ENCODE measurements at regions not wholly inside any gene's neighbourhood (a gene's known extent, or its start where the extent isn't known, plus 50 kb on each side); places are given as distances from the start of the nearest gene placed in this dataset.
"Not testable (repeated sequence)": the region's sequence is repeated elsewhere in the genome, so short reads cannot be mapped to it uniquely, and the experiment has no call there.

- no peak for TF ChIP-seq CTCF (IDR thresholded peaks at IDR 0.05; ENCODE audit: low read length)
- TF ChIP-seq EZH2 (IDR thresholded peaks at IDR 0.05; ENCODE audit: borderline replicate concordance, low read length) = no peak
- Histone ChIP-seq H3F3A (ENCODE audit: insufficient read depth, low read length) (no peaks in the 10 kb centered on the region), H3K4me3 (ENCODE audit: low read depth, low read length, poor library complexity, severe bottlenecking) (no peak overlapping the region), H3K79me2 (ENCODE audit: insufficient read depth, low read length) (no peaks in the 10 kb centered on the region), H3K9me3 (ENCODE audit: low read length) (peaks cover 3% of the 10 kb centered on the region; the same call in 1 of the 2 replicates), H3K36me3 (ENCODE audit: insufficient read depth, low read length) (no peaks in the 10 kb centered on the region), H3K4me2 (ENCODE audit: low read length) (no peak overlapping the region), H3K4me1 (ENCODE audit: insufficient read depth, low read length, severe bottlenecking) (no peaks in the 10 kb centered on the region), H3K9ac (ENCODE audit: low read length) (no peak overlapping the region), H2AFZ (ENCODE audit: low read length) (no peak overlapping the region), H4K20me1 (ENCODE audit: insufficient read depth, low read length) (no peaks in the 10 kb centered on the region), H3K9me2 (ENCODE audit: low read depth, low read length) (no peaks in the 10 kb centered on the region), H3K27ac (ENCODE audit: low read depth, low read length, poor library complexity, severe bottlenecking) (no peak overlapping the region), H3K27me3 (ENCODE audit: insufficient read depth, low read length) (no peaks in the 10 kb centered on the region)
Observed at GRCh38 chr2:184162426-184162825, 435.9 kb upstream of the ZNF804A start.

GRCh38 chr2:184168823-184169222 is 429.5 kb upstream of the ZNF804A start:
- H3K9me3 ChIP-seq (ENCODE audit: low read length); H3K4me1 ChIP-seq (ENCODE audit: insufficient read depth, low read length, severe bottlenecking); H3K27ac ChIP-seq (ENCODE audit: low read depth, low read length, poor library complexity, severe bottlenecking); H3K9me2 ChIP-seq (ENCODE audit: low read depth, low read length); H3K36me3 ChIP-seq (ENCODE audit: insufficient read depth, low read length); H2AFZ ChIP-seq (ENCODE audit: low read length); H3K27me3 ChIP-seq (ENCODE audit: insufficient read depth, low read length); H3K4me3 ChIP-seq (ENCODE audit: low read depth, low read length, poor library complexity, severe bottlenecking); H3K4me2 ChIP-seq (ENCODE audit: low read length); H3K9ac ChIP-seq (ENCODE audit: low read length); H3K79me2 ChIP-seq (ENCODE audit: insufficient read depth, low read length); H4K20me1 ChIP-seq (ENCODE audit: insufficient read depth, low read length); H3F3A ChIP-seq (ENCODE audit: insufficient read depth, low read length): not testable (repeated sequence)

GRCh38 chr2:184169366-184169765 is 429.0 kb upstream of the ZNF804A start:
- Histone ChIP-seq H3K36me3 (ENCODE audit: insufficient read depth, low read length) (no peaks in the 10 kb centered on the region), H3F3A (ENCODE audit: insufficient read depth, low read length) (no peaks in the 10 kb centered on the region), H4K20me1 (ENCODE audit: insufficient read depth, low read length) (no peaks in the 10 kb centered on the region), H3K27me3 (ENCODE audit: insufficient read depth, low read length) (no peaks in the 10 kb centered on the region), H3K4me1 (ENCODE audit: insufficient read depth, low read length, severe bottlenecking) (no peaks in the 10 kb centered on the region), H3K79me2 (ENCODE audit: insufficient read depth, low read length) (no peaks in the 10 kb centered on the region), H3K27ac (ENCODE audit: low read depth, low read length, poor library complexity, severe bottlenecking) (no peak overlapping the region), H3K9ac (ENCODE audit: low read length) (no peak overlapping the region), H3K4me2 (ENCODE audit: low read length) (no peak overlapping the region), H3K9me2 (ENCODE audit: low read depth, low read length) (no peaks in the 10 kb centered on the region), H2AFZ (ENCODE audit: low read length) (no peak overlapping the region), H3K9me3 (ENCODE audit: low read length) (no peaks in the 10 kb centered on the region), H3K4me3 (ENCODE audit: low read depth, low read length, poor library complexity, severe bottlenecking) (no peak overlapping the region)
- no peak for TF ChIP-seq EZH2 (IDR thresholded peaks at IDR 0.05; ENCODE audit: borderline replicate concordance, low read length)
- TF ChIP-seq CTCF (IDR thresholded peaks at IDR 0.05; ENCODE audit: low read length) = no peak

- H2AFZ ChIP-seq (ENCODE audit: low read length) = no peak overlapping the region
Observed at GRCh38 chr2:184174493-184175104, 423.7 kb upstream of the ZNF804A start.

More at GRCh38 chr2:184174493-184175104, 423.7 kb upstream of the ZNF804A start:
- no peaks in the 10 kb centered on the region for H3K4me1 ChIP-seq (ENCODE audit: insufficient read depth, low read length, severe bottlenecking)
- no peaks in the 10 kb centered on the region for H3K36me3 ChIP-seq (ENCODE audit: insufficient read depth, low read length)
- no peaks in the 10 kb centered on the region for H3K9me3 ChIP-seq (ENCODE audit: low read length)
- H3K9ac ChIP-seq (ENCODE audit: low read length) = no peak overlapping the region
- H3K27ac ChIP-seq (ENCODE audit: low read depth, low read length, poor library complexity, severe bottlenecking) = no peak overlapping the region
- no peaks in the 10 kb centered on the region for H3F3A ChIP-seq (ENCODE audit: insufficient read depth, low read length)
- no peaks in the 10 kb centered on the region for H3K9me2 ChIP-seq (ENCODE audit: low read depth, low read length)
- no peaks in the 10 kb centered on the region for H3K79me2 ChIP-seq (ENCODE audit: insufficient read depth, low read length)
- TF ChIP-seq EZH2 (IDR thresholded peaks at IDR 0.05; ENCODE audit: borderline replicate concordance, low read length) (no peak), CTCF (IDR thresholded peaks at IDR 0.05; ENCODE audit: low read length) (no peak)
- H3K4me2 ChIP-seq (ENCODE audit: low read length) = no peak overlapping the region
- no peak overlapping the region for H3K4me3 ChIP-seq (ENCODE audit: low read depth, low read length, poor library complexity, severe bottlenecking)
- H3K27me3 ChIP-seq (ENCODE audit: insufficient read depth, low read length) = no peaks in the 10 kb centered on the region
- H4K20me1 ChIP-seq (ENCODE audit: insufficient read depth, low read length) = no peaks in the 10 kb centered on the region

All from OCI-LY1 (cell line).